ENCODE measurements at regions not wholly inside any gene's neighbourhood (a gene's known extent, or its start where the extent isn't known, plus 50 kb on each side); places are given as distances from the start of the nearest gene placed in this dataset.

- no peak for DNase-seq
These were observed 613.2 kb downstream of the SLC4A3 start for GRCh38 chr2:220240641-220241040.

GRCh38 chr2:220241423-220241822 is 614.0 kb downstream of the SLC4A3 start:
- no peak for DNase-seq

GRCh38 chr2:220243571-220243970 is 616.1 kb downstream of the SLC4A3 start:
- no peak for DNase-seq

GRCh38 chr2:220246386-220246785 is 619.0 kb downstream of the SLC4A3 start:
- no peak for DNase-seq

GRCh38 chr2:220247588-220248350 is 620.3 kb downstream of the SLC4A3 start:
- DNase-seq = no peak

- no peak for DNase-seq
These were observed 632.2 kb downstream of the SLC4A3 start for GRCh38 chr2:220259662-220260061.

- DNase-seq = no peak
These were observed 635.9 kb downstream of the SLC4A3 start for GRCh38 chr2:220263300-220263699.

GRCh38 chr2:220269367-220269766 is 641.9 kb downstream of the SLC4A3 start:
- no peak for DNase-seq

GRCh38 chr2:220270481-220271070 is 643.1 kb downstream of the SLC4A3 start:
- peak; percentile 37 for DNase-seq

- DNase-seq = no peak
These were observed 645.2 kb downstream of the SLC4A3 start for GRCh38 chr2:220272656-220273055.

GRCh38 chr2:220273082-220273481 is 645.7 kb downstream of the SLC4A3 start:
- DNase-seq = no peak

GRCh38 chr2:220275454-220275853 is 648.0 kb downstream of the SLC4A3 start:
- no peak for DNase-seq

GRCh38 chr2:220276741-220277444 is 649.5 kb downstream of the SLC4A3 start:
- DNase-seq = no peak

- no peak for DNase-seq
These were observed 650.1 kb downstream of the SLC4A3 start for GRCh38 chr2:220277445-220277975.

- no peak for DNase-seq
These were observed 650.6 kb downstream of the SLC4A3 start for GRCh38 chr2:220278022-220278421.

- DNase-seq = no peak
These were observed 651.9 kb downstream of the SLC4A3 start for GRCh38 chr2:220279372-220279771.

- no peak for DNase-seq
These were observed 652.4 kb downstream of the SLC4A3 start for GRCh38 chr2:220279840-220280239.

- no peak for DNase-seq
These were observed 653.3 kb downstream of the SLC4A3 start for GRCh38 chr2:220280736-220281135.

GRCh38 chr2:220281771-220282170 is 654.3 kb downstream of the SLC4A3 start:
- DNase-seq = no peak

GRCh38 chr2:220282236-220282635 is 654.8 kb downstream of the SLC4A3 start:
- DNase-seq = no peak

- DNase-seq = no peak
These were observed 666.5 kb downstream of the SLC4A3 start for GRCh38 chr2:220293966-220294365.

- peak; percentile 78 for DNase-seq
These were observed 668.7 kb downstream of the SLC4A3 start for GRCh38 chr2:220296174-220296573.

GRCh38 chr2:220297093-220297492 is 669.7 kb downstream of the SLC4A3 start:
- no peak for DNase-seq

- DNase-seq = no peak
These were observed 673.4 kb downstream of the SLC4A3 start for GRCh38 chr2:220300806-220301205.
